22Rv1 (cell line): ENCODE measurements at regions not wholly inside any gene's neighbourhood (a gene's known extent, or its start where the extent isn't known, plus 50 kb on each side); places are given as distances from the start of the nearest gene placed in this dataset.

ENCODE experiments used
- CTCF ChIP-seq: fragments of 450-650 bp; IDR thresholded peaks from 2 replicates; pipeline ENCODE4 v1.5.1; 2017; ENCODE audit warnings: mild to moderate bottlenecking
- ZFX ChIP-seq: fragments of 450-650 bp; IDR thresholded peaks from 2 replicates; pipeline ENCODE4 v1.6.1; 2017; ENCODE audit warnings: antibody characterized with exemption, borderline replicate concordance

DNA sequence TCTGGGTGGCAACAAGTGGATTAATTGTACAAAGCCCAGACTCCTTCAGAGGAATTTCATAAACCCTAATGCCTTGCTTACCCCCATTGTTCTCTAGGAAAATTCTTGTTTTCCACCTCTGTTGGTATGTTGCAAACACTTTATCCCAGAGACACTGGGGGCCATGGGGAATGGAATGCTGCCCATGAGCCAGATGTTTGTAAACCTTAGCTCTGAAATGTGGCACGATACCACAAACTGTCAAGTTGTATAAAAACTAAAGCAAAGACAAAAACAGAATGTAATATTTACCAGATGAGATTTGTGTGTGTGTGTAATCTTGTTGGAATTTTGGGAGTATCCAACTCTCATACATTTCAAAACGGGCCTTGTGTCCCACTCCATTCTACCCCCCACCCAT is 465.0 kb downstream of the EBF1 start:
- TF ChIP-seq CTCF (no peak), ZFX (no peak)
